ENCODE measurements at regions not wholly inside any gene's neighbourhood (a gene's known extent, or its start where the extent isn't known, plus 50 kb on each side); places are given as distances from the start of the nearest gene placed in this dataset.
"Not testable (repeated sequence)": the region's sequence is repeated elsewhere in the genome, so short reads cannot be mapped to it uniquely, and the experiment has no call there.

DNA sequence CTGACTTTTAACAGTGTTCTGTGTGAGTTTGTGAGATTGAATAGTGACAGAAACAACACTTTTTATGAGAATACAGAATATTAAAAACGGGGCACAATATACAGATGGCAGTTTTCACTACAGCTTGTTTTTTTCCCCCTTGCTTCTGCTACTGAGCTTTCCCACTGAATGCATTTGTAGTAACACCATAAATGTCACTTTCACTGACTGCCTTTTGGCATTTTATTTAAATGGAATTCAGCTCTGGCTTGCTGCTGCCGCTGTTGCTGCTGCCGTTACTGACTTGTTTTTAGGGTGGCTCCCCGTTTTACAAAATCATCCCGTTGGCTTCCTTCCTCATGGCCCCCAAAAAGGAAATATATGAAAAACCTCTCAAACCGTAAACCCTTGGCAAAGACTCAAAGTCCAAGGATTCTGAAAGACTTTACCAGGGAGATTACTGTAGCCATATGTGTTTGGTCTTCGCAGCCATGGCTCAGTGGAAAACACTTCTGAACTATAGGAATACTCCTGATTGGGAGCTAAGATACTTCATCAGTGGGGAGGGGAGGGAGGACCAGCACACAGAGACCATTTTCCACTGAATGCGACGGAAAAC, 151.0 kb downstream of the NUF2 start:
- no peak for DNase-seq (ENCODE audit: low read depth)

DNA sequence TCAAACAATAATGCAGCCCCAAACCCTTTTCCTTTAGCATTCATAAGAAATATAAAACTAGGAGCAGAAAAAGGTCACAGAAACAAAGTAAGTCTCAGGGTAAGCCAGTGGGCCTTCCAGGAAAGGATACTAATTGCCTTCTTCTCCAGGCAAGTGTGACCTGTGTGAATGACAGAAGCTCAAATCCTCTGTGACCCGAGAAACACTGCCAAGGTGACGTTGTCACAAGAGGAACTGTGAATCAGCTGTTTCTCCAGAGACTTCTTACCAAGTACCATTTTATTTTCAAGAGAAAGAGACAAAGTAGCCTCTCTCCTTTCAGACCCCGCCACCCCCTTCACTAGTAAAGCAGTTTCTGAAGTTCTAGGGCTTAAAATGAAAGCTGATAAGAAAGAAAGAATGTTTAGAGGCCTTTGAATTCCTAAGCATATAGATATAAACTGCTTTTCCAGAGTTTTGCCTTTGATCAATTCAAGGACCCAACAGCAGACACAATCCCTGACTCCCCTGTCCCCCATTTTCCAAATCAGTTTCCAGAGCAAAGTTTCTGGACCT, 155.6 kb downstream of the NUF2 start:
- DNase-seq (ENCODE audit: low read depth), result no peak

DNA sequence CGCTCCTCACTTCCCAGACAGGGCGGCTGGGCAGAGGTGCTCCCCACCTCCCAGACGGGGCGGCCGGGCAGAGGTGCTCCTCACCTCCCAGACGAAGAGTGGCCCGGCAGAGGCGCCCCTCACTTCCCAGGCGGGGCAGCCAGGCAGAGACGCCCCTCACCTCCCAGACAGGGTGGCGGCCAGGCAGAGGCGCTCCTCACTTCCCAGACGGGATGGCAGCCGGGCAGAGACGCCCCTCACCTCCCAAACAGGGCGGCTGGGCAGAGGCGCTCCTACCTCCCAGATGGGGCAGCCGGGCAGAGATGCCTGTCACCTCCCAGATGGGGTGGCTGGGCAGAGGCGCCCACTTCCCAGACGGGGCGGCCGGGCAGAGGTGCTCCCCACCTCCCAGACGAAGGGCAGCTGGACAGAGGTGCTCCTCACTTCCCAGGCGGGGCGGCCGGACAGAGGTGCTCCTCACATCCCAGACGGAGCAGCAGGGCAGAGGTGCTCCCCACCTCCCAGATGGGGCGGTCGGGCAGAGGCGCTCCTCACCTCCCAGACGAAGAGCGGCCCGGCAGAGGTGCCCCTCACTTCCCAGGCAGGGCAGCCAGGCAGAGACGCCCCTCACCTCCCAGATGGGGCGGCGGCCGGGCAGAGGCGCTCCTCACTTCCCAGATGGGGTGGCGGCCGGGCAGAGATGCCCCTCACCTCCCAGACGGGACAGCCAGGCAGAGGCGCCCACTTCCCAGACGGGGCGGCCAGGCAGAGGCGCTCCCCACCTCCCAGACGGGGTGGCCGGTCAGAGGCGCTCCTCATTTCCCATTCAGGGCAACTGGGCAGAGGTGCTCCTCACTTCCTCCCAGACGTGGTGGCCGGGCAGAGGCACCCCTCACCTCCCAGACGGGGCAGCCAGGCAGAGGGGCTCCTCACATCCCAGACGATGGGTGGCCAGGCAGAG, 176.9 kb downstream of the NUF2 start:
- DNase-seq (ENCODE audit: low read depth), result not testable (repeated sequence)

DNA sequence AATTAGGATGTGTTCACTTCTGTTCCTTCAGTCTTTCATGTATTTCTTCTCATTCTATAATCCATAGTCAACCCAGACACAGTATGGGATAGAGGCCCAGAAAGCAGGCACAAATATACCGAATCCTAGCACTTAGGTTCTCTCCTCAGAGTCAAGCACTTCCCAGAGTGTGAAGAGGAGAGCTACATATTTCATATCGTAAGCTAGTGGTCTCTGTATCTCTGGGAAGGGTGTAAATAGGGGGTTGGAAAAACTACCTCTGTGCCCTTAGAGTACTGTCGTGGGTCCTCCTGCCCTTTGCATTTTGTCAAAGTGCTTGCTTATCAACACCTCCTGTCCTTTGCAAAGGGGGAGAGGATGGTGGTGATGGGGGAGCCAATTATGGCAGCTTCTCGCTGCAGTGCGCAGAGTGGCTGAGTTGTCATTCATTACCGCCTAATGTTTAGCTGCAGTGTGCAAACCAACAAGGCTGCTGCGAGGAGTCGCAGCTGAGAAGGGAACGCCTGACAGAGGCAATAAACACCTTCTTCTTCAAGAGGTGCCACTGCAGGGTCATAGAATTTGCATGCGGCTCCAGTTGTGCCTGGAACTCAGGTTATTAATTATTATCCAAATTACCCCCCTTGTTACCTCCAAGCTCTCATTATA, 182.7 kb downstream of the NUF2 start:
- no peak for DNase-seq (ENCODE audit: low read depth)

GRCh38 chr1:163509114-163509513, 187.4 kb downstream of the NUF2 start:
- DNase-seq (ENCODE audit: low read depth), result no peak

DNA sequence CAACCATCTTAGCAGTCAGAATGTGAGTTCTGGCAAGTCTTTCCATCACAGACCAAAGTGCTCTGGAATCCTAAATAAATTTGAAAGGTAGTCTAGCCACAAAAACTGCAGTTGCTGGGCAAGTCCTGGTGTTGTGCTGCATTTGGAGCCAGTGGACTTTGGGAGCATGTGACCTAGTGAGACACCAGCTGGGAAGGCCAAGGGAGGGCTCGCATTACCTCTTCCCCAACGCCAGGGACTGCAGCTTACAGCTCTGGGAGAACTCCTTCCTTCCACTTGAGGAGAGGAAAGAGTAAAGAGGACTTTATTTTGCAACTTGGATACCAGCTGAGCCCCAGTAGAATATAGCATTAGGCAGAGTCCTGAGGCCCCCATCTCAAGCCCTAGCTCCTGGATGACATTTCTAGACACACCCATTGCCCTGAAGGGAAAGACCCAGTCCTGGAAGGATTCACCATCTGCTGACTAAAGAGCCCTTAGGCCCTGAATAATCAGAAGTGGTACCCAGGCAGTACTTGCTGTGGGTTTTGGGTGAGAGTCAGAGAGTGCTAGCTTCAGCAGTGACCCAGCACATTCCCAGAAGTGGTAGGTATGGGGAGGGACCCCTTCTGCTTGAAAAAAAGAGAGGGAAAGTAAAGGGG, 190.7 kb downstream of the NUF2 start:
- no peak for DNase-seq (ENCODE audit: low read depth)

DNA sequence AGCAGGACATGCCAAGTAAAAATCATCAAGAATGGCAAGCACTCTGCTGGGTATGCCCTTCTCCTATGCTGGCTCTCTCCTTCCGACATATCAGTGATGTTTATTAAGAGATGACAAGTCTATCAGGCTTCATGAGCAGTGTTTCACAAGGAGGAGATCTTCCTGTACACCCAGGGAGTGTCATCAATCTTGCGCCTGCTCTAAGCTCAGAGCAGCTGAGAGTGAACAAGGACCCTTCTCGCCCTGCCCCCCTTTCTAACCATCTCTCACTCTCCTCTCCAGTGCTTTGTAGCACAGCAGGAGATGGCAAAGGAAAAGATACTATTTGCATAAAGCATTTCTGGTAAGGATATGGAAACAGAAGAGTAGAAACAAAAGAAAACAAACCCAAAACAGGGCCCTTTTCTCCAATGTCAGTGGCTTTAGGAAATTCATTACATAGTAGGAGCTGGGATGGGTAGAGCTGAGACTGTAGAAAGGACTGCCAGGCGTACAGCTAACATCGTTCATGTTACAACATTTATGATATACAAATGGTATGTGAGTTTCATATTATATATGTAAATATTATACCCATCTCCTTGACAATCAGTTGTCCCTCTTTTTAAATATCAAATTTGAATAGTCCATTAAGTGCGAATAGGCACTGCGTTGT, 201.7 kb downstream of the NUF2 start:
- DNase-seq (ENCODE audit: low read depth), result no peak

DNA sequence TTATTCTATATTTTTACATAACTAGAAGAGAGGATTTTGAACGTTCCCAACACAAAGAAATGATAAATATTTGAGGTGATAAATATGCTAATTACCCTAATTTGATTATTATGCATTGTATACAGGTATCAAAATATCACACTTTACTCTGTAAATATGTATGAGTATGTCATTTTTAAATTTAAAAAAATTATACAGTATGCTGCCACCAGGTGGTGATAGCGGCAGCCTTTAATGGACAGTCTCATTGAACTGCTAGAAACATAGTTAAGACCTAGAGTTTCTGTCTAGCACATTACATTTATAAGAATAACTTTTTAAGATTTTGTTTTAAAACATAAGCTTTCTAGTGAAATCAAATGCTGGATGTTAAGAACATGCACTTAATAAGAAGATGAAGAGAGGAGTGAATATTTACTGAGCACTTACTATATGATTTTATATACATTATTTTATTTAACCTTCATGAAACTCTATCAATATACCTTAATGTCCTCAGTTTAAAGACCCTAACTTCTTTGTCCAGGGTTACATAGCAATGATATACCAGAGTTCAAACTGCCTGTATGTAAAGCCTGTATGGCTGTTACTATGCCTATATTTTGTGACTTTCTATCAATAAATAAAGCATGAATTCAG, 207.1 kb downstream of the NUF2 start:
- peak; percentile 23 for DNase-seq (ENCODE audit: low read depth)

DNA sequence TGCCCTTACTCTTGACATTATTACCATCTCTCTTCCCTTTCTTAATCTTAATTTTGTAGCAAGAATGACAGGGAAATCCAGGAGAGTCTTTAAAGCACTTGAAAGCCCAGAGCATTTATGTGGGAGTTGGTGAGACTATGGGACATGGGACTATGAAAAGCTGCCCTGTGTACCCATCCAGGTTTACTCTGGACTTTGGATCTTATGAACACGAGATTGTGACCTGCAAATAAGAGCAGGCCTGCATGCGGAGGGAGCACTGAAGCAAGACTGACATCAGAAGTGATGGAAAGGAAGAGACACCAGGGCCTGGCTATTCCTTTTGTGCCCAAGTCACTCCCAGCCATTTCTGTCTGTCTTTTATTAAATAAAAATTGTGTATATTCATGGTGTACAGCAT, 209.6 kb downstream of the NUF2 start:
- no peak for DNase-seq (ENCODE audit: low read depth)

- DNase-seq (ENCODE audit: low read depth), result no peak
Observed at GRCh38 chr1:163535401-163535800, 213.6 kb downstream of the NUF2 start.

DNA sequence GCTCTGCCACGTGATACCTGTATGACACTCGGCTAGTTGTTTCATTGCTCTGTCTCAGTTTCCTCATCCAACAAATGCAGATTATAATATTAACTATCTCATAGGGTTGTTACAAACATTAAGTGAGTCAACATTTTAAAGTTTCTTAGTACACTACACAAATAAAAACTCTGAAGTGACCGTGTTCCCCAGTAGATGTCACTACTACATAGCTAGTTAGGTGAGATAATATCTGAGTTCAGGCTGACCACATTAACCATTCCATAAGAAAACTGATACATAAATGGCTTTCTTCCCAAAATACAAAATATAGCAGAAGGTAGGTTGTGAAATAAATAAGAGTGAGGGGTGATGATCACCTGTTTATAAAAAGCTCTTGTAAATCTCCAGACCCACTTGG, 214.1 kb downstream of the NUF2 start:
- peak; percentile 58 for DNase-seq (ENCODE audit: low read depth)

DNA sequence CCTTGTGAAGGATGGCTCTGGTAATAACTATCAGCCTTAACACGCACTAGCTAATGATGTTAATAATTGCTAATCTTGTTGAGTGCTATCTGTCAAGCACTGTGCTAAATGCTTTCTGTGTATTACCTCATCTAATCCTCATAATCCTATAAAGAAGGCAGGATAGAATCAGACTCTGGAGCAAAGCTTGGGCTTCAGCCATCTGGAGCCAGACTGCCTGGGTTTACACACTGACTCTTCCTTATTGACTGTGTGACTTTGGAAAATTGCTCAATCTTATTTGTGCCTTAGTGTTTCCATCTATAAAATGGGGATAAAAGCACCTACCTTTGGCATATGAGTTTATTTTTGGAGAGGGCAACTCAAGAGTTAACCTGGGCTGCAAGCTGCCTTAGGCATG, 216.1 kb downstream of the NUF2 start:
- DNase-seq (ENCODE audit: low read depth), result no peak

- no peak for DNase-seq (ENCODE audit: low read depth)
Observed at GRCh38 chr1:163538667-163539066, 216.9 kb downstream of the NUF2 start.

DNA sequence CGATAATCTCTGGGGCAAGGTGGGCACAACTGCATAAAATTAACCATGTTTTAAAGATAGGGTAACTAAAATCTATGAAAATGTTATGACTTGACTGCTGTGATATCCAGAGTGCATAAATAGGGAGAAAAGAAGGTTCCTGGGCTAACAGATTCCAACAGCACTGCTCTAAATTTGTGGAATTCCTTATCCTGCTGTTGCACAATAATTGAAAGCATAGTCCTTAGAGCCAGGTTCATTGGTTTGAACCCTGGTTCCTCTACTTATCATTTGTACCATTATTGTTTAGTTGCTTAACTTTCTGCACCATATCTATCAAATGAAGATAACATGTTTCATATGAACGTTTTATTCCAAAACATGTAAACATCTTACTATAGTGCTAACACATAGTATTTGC, 219.0 kb downstream of the NUF2 start:
- no peak for DNase-seq (ENCODE audit: low read depth)

- no peak for DNase-seq (ENCODE audit: low read depth)
Observed at GRCh38 chr1:163544441-163544840, 222.7 kb downstream of the NUF2 start.

DNA sequence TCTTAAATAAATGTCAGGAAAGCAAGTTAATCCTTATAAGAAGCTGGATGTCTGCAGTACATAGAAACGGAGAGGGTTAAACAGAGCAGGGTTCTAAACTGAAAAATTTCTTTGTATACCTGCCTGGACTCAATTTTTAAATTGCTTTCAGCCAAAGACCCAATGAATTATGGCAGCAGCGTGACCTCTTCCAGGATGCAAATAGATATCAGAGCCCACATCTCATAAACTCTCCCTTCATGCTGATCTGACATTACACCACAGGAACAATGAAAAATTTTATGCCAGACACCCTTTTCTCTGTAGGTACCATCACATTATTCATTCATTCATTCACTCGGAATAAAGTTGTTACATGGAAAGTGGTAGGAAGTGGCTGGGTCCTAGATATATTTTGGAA, 236.4 kb downstream of the NUF2 start:
- no peak for DNase-seq (ENCODE audit: low read depth)

DNA sequence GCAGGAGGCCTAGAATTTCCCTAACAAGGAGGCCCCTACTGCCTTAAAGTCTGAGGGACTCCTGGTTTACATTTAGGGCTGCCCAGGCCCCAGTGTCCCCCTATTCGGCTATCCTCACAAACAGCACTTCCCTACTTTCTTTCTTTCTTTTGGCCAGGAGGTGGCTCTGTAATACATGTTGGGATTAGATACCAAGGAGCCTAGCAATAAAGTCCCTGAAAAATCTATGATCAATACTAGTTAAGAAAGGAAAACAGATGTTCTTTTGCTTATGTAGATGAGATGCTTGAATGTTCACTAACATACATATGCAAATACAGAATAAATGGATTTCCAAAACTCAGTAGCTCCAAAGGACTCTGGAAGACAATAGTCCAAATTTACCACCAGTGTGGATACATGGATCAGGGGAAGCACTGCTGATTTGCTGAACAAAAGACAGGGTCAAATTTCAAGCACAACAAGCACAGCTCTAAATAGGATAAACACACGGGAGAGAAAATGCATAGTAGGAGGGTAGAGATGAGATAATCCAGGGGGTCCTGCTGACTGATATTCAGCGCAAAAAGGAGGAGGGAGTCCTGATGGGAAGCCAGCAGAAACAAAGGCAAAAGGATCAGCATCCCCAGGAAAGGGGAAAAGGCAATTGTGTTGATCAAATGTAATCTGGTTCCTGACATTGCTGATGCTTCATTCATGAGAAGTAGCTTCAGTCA, 240.0 kb downstream of the NUF2 start:
- DNase-seq (ENCODE audit: low read depth), result peak; percentile 29

GRCh38 chr1:163562355-163562754, 240.6 kb downstream of the NUF2 start:
- DNase-seq (ENCODE audit: low read depth), result no peak

DNA sequence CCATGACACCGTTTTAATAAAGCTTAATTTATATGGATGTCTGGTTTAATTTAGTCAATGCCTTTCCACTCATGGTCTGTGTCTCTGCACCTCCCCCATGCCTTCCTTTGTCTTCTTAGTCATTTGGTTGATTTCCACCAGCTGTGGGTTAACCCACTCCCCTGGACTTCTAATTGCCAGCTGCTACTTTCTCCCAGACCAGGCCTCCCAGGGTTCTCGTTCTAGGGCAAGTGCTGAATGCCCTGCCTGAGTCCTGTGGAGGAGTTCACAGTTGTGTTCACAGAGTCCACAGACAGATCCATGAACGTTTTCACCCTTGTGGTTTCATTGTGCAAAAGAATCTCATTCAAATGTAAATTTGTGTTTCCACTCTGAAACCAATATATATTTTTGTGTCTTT, 243.4 kb downstream of the NUF2 start:
- no peak for DNase-seq (ENCODE audit: low read depth)

DNA sequence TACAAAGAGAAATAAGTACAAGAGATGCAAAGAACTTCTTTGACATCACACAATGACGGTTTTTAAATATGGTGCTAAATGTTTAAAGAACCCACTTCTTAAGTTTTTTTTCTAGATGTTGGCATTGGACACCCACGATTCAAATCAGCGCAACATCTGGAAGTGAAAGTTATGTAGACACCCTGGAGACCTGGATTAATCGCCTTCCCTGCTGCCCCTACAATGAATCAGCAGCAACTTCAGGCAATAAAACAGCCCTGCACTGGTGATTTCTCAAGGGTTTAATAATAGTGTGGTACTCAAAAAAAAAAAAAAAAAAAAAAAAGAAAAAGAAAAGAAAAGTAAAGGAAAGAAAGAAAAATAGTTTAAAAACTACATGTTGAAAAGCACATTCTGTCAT, 248.3 kb downstream of the NUF2 start:
- DNase-seq (ENCODE audit: low read depth), result no peak

DNA sequence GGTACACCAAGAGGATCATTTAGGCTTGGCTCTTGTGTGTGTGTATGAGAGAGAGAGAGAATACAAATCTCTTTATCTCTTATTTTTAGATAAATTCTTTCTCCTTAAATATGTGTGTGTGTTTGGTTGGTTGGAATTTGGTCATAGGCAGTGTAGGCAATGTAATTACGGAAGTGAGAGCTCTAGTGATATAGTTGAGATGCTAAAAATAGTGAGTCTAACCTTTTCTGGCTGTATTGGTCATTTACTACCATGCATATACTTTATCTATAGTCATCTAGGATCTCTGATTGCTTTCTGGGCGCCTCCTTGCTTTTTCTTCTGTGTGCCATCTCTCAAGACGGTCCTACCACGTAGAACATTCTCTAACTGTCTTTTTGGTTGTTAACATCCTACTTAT, 250.2 kb downstream of the NUF2 start:
- no peak for DNase-seq (ENCODE audit: low read depth)

All from iris pigment epithelial cell (primary cell).